HEK293 (cell line): ENCODE measurements at regions not wholly inside any gene's neighbourhood (a gene's known extent, or its start where the extent isn't known, plus 50 kb on each side); places are given as distances from the start of the nearest gene placed in this dataset.

Experiments
- CTCF ChIA-PET: fragments of 350-600 bp; formaldehyde crosslinking; extraction: SDS; loops from one replicate; lab custom pipeline; 2021; ENCODE audit warnings: antibody characterized with exemption; lab: Yijun Ruan, JAX
- POLR2A ChIA-PET: fragments of 300-600 bp; formaldehyde crosslinking; extraction: SDS; loops from one replicate; lab custom pipeline; 2020; ENCODE audit warnings: antibody characterized with exemption, inconsistent platforms; lab: Yijun Ruan, JAX
- H3K27ac ChIP-seq: fragments of 200-500 bp; sonication (Bioruptor generic); 2 replicates; pipeline ENCODE4 v1.5.1; 2014; ENCODE audit warnings: low read depth, low read length, control low read depth, inconsistent platforms; ENCODE audit errors: extremely low read depth
- H3K36me3 ChIP-seq, 2 experiments: fragments of 200-500 bp in 1 of 2; sonication (Bioruptor generic) in 1 of 2; 1 replicate in 1 of 2; 2 replicates in 1 of 2; pipeline ENCODE4 v1.5.1; 2014 to 2017; ENCODE audit warnings: inconsistent platforms in 2 of 2, low read length in 2 of 2; ENCODE audit not compliant: control insufficient read depth in 2 of 2, insufficient read depth in 1 of 2
- H3K4me1 ChIP-seq: fragments of 200-500 bp; sonication (Bioruptor generic); 2 replicates; pipeline ENCODE4 v1.5.1; 2014; ENCODE audit warnings: mild to moderate bottlenecking, low read length, inconsistent platforms; ENCODE audit not compliant: control insufficient read depth, insufficient read depth
- H3K4me3 ChIP-seq: 2 replicates; pipeline ENCODE4 v1.5.1; 2011; ENCODE audit warnings: low read depth, mild to moderate bottlenecking, control low read depth, low read length, moderate library complexity
- H3K9me3 ChIP-seq: fragments of 200-500 bp; sonication (Bioruptor generic); 2 replicates; pipeline ENCODE4 v1.5.1; 2014; ENCODE audit warnings: low read depth, low read length, inconsistent platforms; ENCODE audit not compliant: control insufficient read depth, insufficient read depth
- PRDM10 ChIP-seq: fragments of 450-650 bp; formaldehyde crosslinking; IDR thresholded peaks from 2 replicates; pipeline ENCODE4 v1.5.1; 2016; ENCODE audit warnings: missing biosample characterization, missing genetic modification characterization
- YY1 ChIP-seq: fragments of 450-650 bp; formaldehyde crosslinking; IDR thresholded peaks from 2 replicates; pipeline ENCODE4 v1.5.1; 2018; ENCODE audit warnings: missing biosample characterization, missing genetic modification characterization
- ZBTB48 ChIP-seq: fragments of 450-650 bp; formaldehyde crosslinking; IDR thresholded peaks from 2 replicates; pipeline ENCODE4 v1.5.1; 2016; ENCODE audit warnings: missing biosample characterization, missing genetic modification characterization
- ZNF16 ChIP-seq: fragments of 450-650 bp; formaldehyde crosslinking; IDR thresholded peaks from 2 replicates; pipeline ENCODE4 v1.5.1; 2016; ENCODE audit warnings: low read depth, missing biosample characterization, missing genetic modification characterization
- ZNF2 ChIP-seq: fragments of 450-650 bp; formaldehyde crosslinking; IDR thresholded peaks from 2 replicates; pipeline ENCODE4 v1.5.1; 2016; ENCODE audit warnings: missing biosample characterization, missing genetic modification characterization
- ZNF202 ChIP-seq: fragments of 450-650 bp; formaldehyde crosslinking; IDR thresholded peaks from 2 replicates; pipeline ENCODE4 v1.5.1; 2016; ENCODE audit warnings: missing biosample characterization, missing genetic modification characterization, borderline replicate concordance
- ZNF23 ChIP-seq: fragments of 450-650 bp; formaldehyde crosslinking; IDR thresholded peaks from 2 replicates; pipeline ENCODE4 v1.5.1; 2016; ENCODE audit warnings: missing biosample characterization, missing genetic modification characterization, borderline replicate concordance
- ZNF239 ChIP-seq: fragments of 450-650 bp; formaldehyde crosslinking; IDR thresholded peaks from 2 replicates; pipeline ENCODE4 v1.5.1; 2016; ENCODE audit warnings: missing biosample characterization, missing genetic modification characterization
- ZNF335 ChIP-seq: fragments of 450-650 bp; formaldehyde crosslinking; conservative IDR thresholded peaks from 2 replicates; pipeline ENCODE4 v1.5.1; 2016; ENCODE audit warnings: missing biosample characterization, missing genetic modification characterization
- ZNF391 ChIP-seq: fragments of 450-650 bp; formaldehyde crosslinking; IDR thresholded peaks from 2 replicates; pipeline ENCODE4 v1.5.1; 2016; ENCODE audit warnings: low read depth, missing biosample characterization, missing genetic modification characterization, borderline replicate concordance
- ZNF513 ChIP-seq: fragments of 450-650 bp; IDR thresholded peaks from 2 replicates; pipeline ENCODE4 v1.5.1; 2018; ENCODE audit warnings: missing biosample characterization, missing genetic modification characterization
- ZNF514 ChIP-seq: fragments of 450-650 bp; formaldehyde crosslinking; IDR thresholded peaks from 2 replicates; pipeline ENCODE4 v1.5.1; 2016; ENCODE audit warnings: missing biosample characterization, missing genetic modification characterization
- ZNF560 ChIP-seq: fragments of 450-650 bp; formaldehyde crosslinking; IDR thresholded peaks from 2 replicates; pipeline ENCODE4 v1.5.1; 2017; ENCODE audit warnings: missing biosample characterization, missing genetic modification characterization, borderline replicate concordance
- ZNF704 ChIP-seq: fragments of 450-650 bp; formaldehyde crosslinking; IDR thresholded peaks from 2 replicates; pipeline ENCODE4 v1.5.1; 2016; ENCODE audit warnings: missing biosample characterization, missing genetic modification characterization
- ZNF792 ChIP-seq: fragments of 450-650 bp; formaldehyde crosslinking; IDR thresholded peaks from 2 replicates; pipeline ENCODE4 v1.5.1; 2016; ENCODE audit warnings: missing biosample characterization, missing genetic modification characterization
- TF ChIP-seq, protein P1 (sequence below): fragments of 450-650 bp; formaldehyde crosslinking; IDR thresholded peaks from 2 replicates; pipeline ENCODE4 v1.5.1; 2016; ENCODE audit warnings: missing biosample characterization, missing genetic modification characterization

GRCh38 chr1:81296601-81297000, 504.1 kb upstream of the ADGRL2 start:
- Histone ChIP-seq H3K4me3 (no peak overlapping the region), H3K36me3 (no peaks in the 10 kb centered on the region), H3K4me1 (no peaks in the 10 kb centered on the region), H3K27ac (no peak overlapping the region), H3K9me3 (no peaks in the 10 kb centered on the region)
- ChIA-PET CTCF (no interaction called here), POLR2A (no interaction called here)
- no peak for TF ChIP-seq ZNF16 (tag by site-specific recombination)

DNA sequence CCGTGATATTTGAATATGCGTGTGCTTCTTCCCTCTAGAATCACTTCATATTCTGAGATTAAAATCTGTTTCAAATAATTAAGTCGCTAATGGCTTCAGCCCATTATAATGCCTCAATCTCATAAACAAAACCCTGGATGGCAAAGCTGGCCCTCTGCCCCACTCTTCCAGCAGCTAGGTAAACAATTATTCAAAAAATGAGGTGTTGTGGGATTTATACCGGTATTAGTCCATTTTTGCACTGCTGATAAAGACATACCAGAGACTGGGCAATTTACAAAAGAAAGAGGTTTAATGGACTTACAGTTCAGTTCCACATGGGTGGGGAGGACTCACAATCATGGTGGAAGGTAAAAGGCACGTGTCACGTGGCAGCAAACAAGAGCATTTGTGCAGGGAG, 510.4 kb upstream of the ADGRL2 start:
- no peaks in the 10 kb centered on the region for H3K36me3 ChIP-seq
- CTCF ChIA-PET: no interaction called here

DNA sequence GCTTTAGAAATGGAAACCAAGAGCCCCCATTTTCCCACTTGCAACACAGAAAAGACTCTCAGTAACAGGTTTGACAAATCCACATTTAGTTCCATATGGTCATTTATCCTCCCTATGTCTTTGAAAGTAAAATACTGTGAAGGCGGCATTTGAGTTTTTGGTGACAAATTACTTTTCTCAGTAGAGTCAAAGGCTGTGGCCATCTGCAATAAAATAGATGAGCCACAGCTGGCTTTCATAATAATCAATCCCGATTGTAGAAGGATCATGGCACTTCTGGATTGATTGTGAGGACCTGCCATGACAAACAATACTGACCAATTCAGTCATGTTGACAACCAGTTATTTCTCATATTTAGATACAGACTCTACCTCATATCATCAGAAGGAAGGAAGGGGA, 512.0 kb upstream of the ADGRL2 start:
- ChIA-PET POLR2A (no interaction called here), CTCF (interaction anchor here (0.7 to 1.3 kb wide), 2 partner anchors 35 to 125 kb away, joined by 3 to 5 read pairs; no protein-coding TSS in a partner anchor)
- Histone ChIP-seq H3K4me3 (no peak overlapping the region), H3K9me3 (no peaks in the 10 kb centered on the region), H3K36me3 (no peaks in the 10 kb centered on the region), H3K27ac (no peak overlapping the region), H3K4me1 (no peaks in the 10 kb centered on the region)
- TF ChIP-seq ZNF23 (tag by site-specific recombination) (no peak), ZNF704 (tag by site-specific recombination) (no peak), PRDM10 (tag by site-specific recombination) (no peak), ZNF202 (tag by site-specific recombination) (no peak)

More for the DNA sequence above, 510.4 kb upstream of the ADGRL2 start:
- Histone ChIP-seq H3K9me3 (no peaks in the 10 kb centered on the region), H3K4me3 (no peak overlapping the region)
- POLR2A ChIA-PET: no interaction called here
- TF ChIP-seq ZNF239 (no peak), ZNF391 (no peak), ZNF2 (tag by site-specific recombination) (no peak), ZNF335 (tag by site-specific recombination) (no peak), ZNF513 (tag by site-specific recombination) (no peak), ZNF514 (tag by site-specific recombination) (no peak), ZBTB48 (tag by site-specific recombination) (no peak), ZNF792 (tag by site-specific recombination) (no peak), ZNF560 (tag by site-specific recombination) (no peak), YY1 (tag by site-specific recombination) (no peak)
- TF ChIP-seq, protein P1, sequence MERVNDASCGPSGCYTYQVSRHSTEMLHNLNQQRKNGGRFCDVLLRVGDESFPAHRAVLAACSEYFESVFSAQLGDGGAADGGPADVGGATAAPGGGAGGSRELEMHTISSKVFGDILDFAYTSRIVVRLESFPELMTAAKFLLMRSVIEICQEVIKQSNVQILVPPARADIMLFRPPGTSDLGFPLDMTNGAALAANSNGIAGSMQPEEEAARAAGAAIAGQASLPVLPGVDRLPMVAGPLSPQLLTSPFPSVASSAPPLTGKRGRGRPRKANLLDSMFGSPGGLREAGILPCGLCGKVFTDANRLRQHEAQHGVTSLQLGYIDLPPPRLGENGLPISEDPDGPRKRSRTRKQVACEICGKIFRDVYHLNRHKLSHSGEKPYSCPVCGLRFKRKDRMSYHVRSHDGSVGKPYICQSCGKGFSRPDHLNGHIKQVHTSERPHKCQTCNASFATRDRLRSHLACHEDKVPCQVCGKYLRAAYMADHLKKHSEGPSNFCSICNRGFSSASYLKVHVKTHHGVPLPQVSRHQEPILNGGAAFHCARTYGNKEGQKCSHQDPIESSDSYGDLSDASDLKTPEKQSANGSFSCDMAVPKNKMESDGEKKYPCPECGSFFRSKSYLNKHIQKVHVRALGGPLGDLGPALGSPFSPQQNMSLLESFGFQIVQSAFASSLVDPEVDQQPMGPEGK (tag by site-specific recombination): no peak
- TF ChIP-seq, all 188 proteins: peak for 0
- no peak overlapping the region for H3K27ac ChIP-seq
- H3K4me1 ChIP-seq: no peaks in the 10 kb centered on the region
